Stomach (tissue), 8 donors: ENCODE measurements at regions not wholly inside any gene's neighbourhood (a gene's known extent, or its start where the extent isn't known, plus 50 kb on each side); places are given as distances from the start of the nearest gene placed in this dataset.

Source experiments
- DNase-seq, 2 donors: peaks; one replicate each; pipeline versions ENCODE4 v3.0.0 to v3.0.0-alpha.2; 2013 to 2019
- H3K27ac ChIP-seq, 5 donors: fragments of 200-600 bp in 4 of 5; sonication (generic) in 4 of 5; one replicate each; pipeline ENCODE4 v1.5.1; 2013 to 2019; ENCODE audit warnings: mild to moderate bottlenecking in 1 of 5, moderate library complexity in 1 of 5
- H3K27me3 ChIP-seq, 3 donors: fragments of 200-600 bp; sonication (generic); one replicate each; pipeline ENCODE4 v1.5.1; 2017 to 2019; ENCODE audit warnings: mixed run types in 1 of 3
- H3K36me3 ChIP-seq, 4 donors: fragments of 200-600 bp; sonication (generic); 1 replicate in 3 of 4; 2 replicates in 1 of 4; pipeline ENCODE4 v1.5.1; 2016 to 2019
- H3K4me1 ChIP-seq, 4 donors: fragments of 200-600 bp; sonication (generic); one replicate each; pipeline ENCODE4 v1.5.1; 2016 to 2019
- H3K4me3 ChIP-seq, 4 donors: fragments of 200-600 bp; sonication (generic) in 3 of 4; one replicate each; pipeline ENCODE4 v1.5.1; 2016 to 2019; ENCODE audit warnings: mild to moderate bottlenecking in 1 of 4
- H3K9me3 ChIP-seq, 4 donors: fragments of 200-600 bp; sonication (generic); one replicate each; pipeline ENCODE4 v1.5.1; 2016 to 2019
- EP300 ChIP-seq: sonication (generic); formaldehyde crosslinking; IDR thresholded peaks from one replicate; pipeline ENCODE4 v1.6.1; 2017; ENCODE audit warnings: antibody characterized with exemption
- POLR2A ChIP-seq, 4 donors: fragments of 450-650 bp; IDR thresholded peaks; one replicate each; pipeline ENCODE4 v1.6.1; 2016; ENCODE audit warnings: antibody characterized with exemption in 4 of 4, control low read depth in 2 of 4, mild to moderate bottlenecking in 1 of 4, moderate library complexity in 1 of 4
- POLR2AphosphoS5 ChIP-seq, 3 donors: sonication (generic); formaldehyde crosslinking; IDR thresholded peaks; one replicate each; pipeline ENCODE4 v1.6.1; 2016; ENCODE audit warnings: antibody characterized with exemption in 3 of 3
- WGBS, 5 donors: extraction: QIAGEN DNeasy Blood & Tissue Kit in 3 of 5; methylation state at CpG; one replicate each; pipeline versions ENCODE4 v1.1.5 to v1.1.7; 2013 to 2018; 5-methylcytosine and 5-hydroxymethylcytosine counted together
- intact Hi-C: fragments of 100-400 bp; cut with DNase I; formaldehyde crosslinking; loops from one replicate; pipeline ENCODE4 v1.15.1; 2023; ENCODE audit warnings: low total_unique reads
- TF ChIP-seq, protein P1 (sequence below), 7 experiments: fragments of 450-650 bp in 4 of 7; fragments of 200-600 bp in 3 of 7; sonication (generic) in 3 of 7; IDR thresholded peaks; one replicate each; pipeline ENCODE4 v1.5.1; 2016 to 2019; ENCODE audit warnings: antibody characterized with exemption in 7 of 7, control low read depth in 2 of 7, mild to moderate bottlenecking in 1 of 7
- donor health status: healthy with polysubstance abuse.
- donor health status: Bipolar disorder and iron deficiency.
- donor health status: healthy.

DNA sequence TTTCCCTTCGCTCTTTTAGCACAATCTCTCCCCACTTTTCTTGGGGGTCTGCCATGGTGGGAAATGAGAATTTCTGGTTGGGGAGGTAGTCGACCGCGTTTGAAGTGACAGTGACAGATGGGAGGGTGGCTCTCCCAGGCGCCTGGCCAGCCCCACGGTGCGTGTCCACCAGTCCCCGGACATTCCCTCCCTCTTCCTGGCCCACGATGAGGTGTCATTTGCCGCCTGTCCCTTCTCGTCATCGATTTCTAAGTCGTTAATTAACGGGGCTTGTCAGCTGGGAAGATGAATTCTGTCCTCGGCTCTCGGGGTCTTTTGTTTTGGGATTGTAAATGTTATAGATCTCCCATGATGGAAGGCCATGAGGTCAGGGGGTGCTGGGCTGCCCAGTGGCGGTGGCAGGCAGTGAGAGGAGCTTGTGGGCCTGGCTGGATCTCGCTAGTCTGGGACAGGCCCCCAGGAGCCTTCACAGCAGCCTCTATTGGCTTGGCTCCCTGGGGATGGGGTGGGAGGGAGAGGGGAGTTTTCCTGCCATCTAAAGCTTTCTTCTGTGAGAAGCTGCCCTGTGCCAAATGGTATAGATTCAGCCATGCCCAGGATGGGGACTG is 164.2 kb downstream of the MRM1 start:
- DNase-seq = no peak
- H3K27me3 ChIP-seq = peaks cover 0 to 69% (median 15%) of the 10 kb centered on the region in 3 donors
- 39 to 49% (median 45%) methylated on average over 18 of the region's 18 CpGs for WGBS, 5 donors
- H3K4me1 ChIP-seq = no peaks in the 10 kb centered on the region
- H3K4me3 ChIP-seq = no peak overlapping the region
- H3K9me3 ChIP-seq = no peaks in the 10 kb centered on the region
- intact Hi-C loops = no loop called here
- TF ChIP-seq, protein P1, sequence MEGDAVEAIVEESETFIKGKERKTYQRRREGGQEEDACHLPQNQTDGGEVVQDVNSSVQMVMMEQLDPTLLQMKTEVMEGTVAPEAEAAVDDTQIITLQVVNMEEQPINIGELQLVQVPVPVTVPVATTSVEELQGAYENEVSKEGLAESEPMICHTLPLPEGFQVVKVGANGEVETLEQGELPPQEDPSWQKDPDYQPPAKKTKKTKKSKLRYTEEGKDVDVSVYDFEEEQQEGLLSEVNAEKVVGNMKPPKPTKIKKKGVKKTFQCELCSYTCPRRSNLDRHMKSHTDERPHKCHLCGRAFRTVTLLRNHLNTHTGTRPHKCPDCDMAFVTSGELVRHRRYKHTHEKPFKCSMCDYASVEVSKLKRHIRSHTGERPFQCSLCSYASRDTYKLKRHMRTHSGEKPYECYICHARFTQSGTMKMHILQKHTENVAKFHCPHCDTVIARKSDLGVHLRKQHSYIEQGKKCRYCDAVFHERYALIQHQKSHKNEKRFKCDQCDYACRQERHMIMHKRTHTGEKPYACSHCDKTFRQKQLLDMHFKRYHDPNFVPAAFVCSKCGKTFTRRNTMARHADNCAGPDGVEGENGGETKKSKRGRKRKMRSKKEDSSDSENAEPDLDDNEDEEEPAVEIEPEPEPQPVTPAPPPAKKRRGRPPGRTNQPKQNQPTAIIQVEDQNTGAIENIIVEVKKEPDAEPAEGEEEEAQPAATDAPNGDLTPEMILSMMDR (IDR thresholded peaks at IDR 0.05) = no peak
- TF ChIP-seq EP300 (no peak), POLR2A (IDR thresholded peaks at IDR 0.05) (no peak), POLR2AphosphoS5 (IDR thresholded peaks at IDR 0.05) (no peak)
- H3K27ac ChIP-seq = no peak overlapping the region
- H3K36me3 ChIP-seq = no peaks in the 10 kb centered on the region

DNA sequence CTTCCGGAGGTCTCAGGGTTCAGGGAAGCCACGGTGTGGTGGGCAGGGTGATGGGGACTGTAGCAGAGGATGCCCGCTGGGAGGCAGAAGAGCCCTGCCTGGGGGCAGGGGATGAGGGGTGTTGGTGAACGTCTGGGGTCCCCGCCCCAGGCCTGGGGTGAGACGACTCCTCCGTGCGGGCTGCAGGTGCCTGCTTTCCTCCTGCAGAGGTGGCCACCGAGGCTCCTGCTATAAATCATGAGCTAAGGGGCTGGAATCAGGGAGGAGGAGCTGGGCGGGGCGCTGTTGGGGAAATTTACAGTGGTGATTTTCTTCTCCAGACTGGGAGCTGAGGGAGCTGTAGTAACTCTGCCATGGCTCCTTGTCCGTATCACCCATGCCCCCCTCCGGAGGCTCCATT is 167.0 kb downstream of the MRM1 start:
- 22 to 41% (median 29%) methylated on average over 9 to 13 of the region's 13 CpGs for WGBS, 5 donors
- H3K36me3 ChIP-seq = no peaks in the 10 kb centered on the region
- TF ChIP-seq, protein P1 (IDR thresholded peaks at IDR 0.05) = no peak
- no peak for TF ChIP-seq POLR2AphosphoS5 (IDR thresholded peaks at IDR 0.05)
- TF ChIP-seq POLR2A (IDR thresholded peaks at IDR 0.05) = no peak
- TF ChIP-seq EP300 = no peak
- H3K4me3 ChIP-seq = no peak overlapping the region
- no peak for DNase-seq
- H3K27ac ChIP-seq = no peak overlapping the region
- intact Hi-C loops = no loop called here
- H3K9me3 ChIP-seq = no peaks in the 10 kb centered on the region
- no peaks in the 10 kb centered on the region for H3K4me1 ChIP-seq
- peaks cover 0 to 62% (median 15%) of the 10 kb centered on the region in 3 donors for H3K27me3 ChIP-seq

DNA sequence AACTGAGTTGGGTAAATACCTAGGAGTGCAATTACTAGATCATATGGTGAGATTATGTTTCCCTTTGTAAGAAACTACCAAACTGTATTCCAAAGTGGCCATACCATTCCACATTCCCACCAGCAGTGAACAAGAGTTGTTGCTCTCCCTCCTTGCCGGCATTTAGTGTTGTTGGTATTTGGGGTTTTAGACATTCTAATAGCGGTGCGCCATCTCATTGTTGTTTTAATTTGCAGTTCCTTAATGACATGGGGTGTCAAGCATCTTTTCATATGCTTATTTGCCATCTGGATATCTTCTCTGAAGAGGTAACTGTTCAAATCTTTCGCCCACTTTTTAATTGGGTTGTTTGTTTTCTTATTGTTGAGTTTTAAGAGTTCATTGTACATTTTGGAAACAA is 164.2 kb upstream of the LHX1 start:
- Histone ChIP-seq H3K27ac (no peak overlapping the region), H3K4me1 (no peaks in the 10 kb centered on the region), H3K4me3 (no peak overlapping the region), H3K36me3 (no peaks in the 10 kb centered on the region), H3K9me3 (no peaks in the 10 kb centered on the region), H3K27me3 (peaks cover 0 to 46% (median 5%) of the 10 kb centered on the region in 3 donors)
- TF ChIP-seq EP300 = no peak
- no peak for TF ChIP-seq POLR2AphosphoS5 (IDR thresholded peaks at IDR 0.05)
- no peak for TF ChIP-seq POLR2A (IDR thresholded peaks at IDR 0.05)
- TF ChIP-seq, protein P1 (IDR thresholded peaks at IDR 0.05) = no peak
- WGBS, 5 donors = 32 to 37% (median 36%) methylated on average over 4 of the region's 4 CpGs
- no peak for DNase-seq
- intact Hi-C loops = no loop called here

DNA sequence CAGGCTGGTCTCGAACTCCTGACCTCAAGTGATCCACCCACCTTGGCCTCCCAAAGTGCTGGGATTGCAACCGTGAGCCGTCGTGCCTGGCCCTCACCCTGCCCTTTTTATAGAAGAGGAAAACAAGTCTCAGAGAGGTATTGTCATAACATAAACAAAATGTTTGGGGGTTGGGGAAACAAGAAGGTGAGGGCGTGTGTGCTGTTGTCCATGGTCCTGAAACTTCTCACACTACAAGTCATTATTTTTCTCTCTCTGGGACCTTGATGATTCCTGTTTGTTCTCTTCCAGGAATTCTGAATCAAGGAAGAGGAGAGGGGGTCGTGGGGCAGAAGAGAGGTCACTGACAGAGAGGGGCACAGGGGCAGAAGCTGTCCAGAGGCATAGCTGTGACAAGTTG is 160.2 kb upstream of the LHX1 start:
- TF ChIP-seq POLR2A (IDR thresholded peaks at IDR 0.05) (no peak), EP300 (no peak), POLR2AphosphoS5 (IDR thresholded peaks at IDR 0.05) (no peak)
- TF ChIP-seq, protein P1 (IDR thresholded peaks at IDR 0.05) = no peak
- intact Hi-C loops = no loop called here
- no peaks in the 10 kb centered on the region for H3K36me3 ChIP-seq
- no peaks in the 10 kb centered on the region for H3K9me3 ChIP-seq
- no peak overlapping the region for H3K4me3 ChIP-seq
- DNase-seq = peak in 1 of 2 donors; percentile 37
- no peaks in the 10 kb centered on the region for H3K4me1 ChIP-seq
- H3K27ac ChIP-seq = no peak overlapping the region
- 19 to 24% (median 20%) methylated on average over 6 of the region's 6 CpGs for WGBS, 5 donors
- H3K27me3 ChIP-seq = peaks cover 0 to 67% (median 7%) of the 10 kb centered on the region in 3 donors
